ENCODE measurements at regions not wholly inside any gene's neighbourhood (a gene's known extent, or its start where the extent isn't known, plus 50 kb on each side); places are given as distances from the start of the nearest gene placed in this dataset.

DNA sequence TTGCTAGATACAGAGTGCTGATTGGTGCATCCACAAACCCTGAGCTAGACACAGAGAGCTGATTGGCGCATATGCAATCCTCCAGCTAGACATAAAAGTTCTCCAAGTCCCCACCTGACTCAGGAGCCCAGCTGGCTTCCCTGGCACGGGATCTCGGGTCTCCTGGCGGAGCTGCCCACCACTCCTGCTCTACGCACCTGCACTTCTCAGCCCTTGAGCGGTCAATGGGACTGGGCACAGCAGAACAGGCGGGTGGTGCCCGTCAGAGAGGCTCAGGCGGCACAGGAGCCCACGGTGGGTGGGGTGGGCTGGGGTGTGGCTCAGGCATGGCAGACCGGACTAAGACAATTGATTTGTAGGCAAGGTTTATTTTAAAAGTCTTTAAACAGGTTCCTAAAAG, 1365.5 kb downstream of the FAM181B start:
- intact Hi-C loops (cut with DNase I): no loop called here
- H3K36me3 ChIP-seq: no peaks in the 10 kb centered on the region
- no peak overlapping the region for H3K4me3 ChIP-seq
- H3K9me3 ChIP-seq: peaks cover 0 to 7% (median 0%) of the 10 kb centered on the region in 12 donors
- H3K27me3 ChIP-seq: no peaks in the 10 kb centered on the region
- TF ChIP-seq POLR2A (IDR thresholded peaks at IDR 0.05): no peak
- TF ChIP-seq, protein P1, sequence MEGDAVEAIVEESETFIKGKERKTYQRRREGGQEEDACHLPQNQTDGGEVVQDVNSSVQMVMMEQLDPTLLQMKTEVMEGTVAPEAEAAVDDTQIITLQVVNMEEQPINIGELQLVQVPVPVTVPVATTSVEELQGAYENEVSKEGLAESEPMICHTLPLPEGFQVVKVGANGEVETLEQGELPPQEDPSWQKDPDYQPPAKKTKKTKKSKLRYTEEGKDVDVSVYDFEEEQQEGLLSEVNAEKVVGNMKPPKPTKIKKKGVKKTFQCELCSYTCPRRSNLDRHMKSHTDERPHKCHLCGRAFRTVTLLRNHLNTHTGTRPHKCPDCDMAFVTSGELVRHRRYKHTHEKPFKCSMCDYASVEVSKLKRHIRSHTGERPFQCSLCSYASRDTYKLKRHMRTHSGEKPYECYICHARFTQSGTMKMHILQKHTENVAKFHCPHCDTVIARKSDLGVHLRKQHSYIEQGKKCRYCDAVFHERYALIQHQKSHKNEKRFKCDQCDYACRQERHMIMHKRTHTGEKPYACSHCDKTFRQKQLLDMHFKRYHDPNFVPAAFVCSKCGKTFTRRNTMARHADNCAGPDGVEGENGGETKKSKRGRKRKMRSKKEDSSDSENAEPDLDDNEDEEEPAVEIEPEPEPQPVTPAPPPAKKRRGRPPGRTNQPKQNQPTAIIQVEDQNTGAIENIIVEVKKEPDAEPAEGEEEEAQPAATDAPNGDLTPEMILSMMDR (IDR thresholded peaks at IDR 0.05): no peak
- WGBS, 4 donors: 83 to 89% (median 85%) methylated on average over 11 of the region's 11 CpGs
- H3K4me1 ChIP-seq: no peaks in the 10 kb centered on the region
- no peak overlapping the region for H3K27ac ChIP-seq
- no peak for DNase-seq
- no peak for ATAC-seq

DNA sequence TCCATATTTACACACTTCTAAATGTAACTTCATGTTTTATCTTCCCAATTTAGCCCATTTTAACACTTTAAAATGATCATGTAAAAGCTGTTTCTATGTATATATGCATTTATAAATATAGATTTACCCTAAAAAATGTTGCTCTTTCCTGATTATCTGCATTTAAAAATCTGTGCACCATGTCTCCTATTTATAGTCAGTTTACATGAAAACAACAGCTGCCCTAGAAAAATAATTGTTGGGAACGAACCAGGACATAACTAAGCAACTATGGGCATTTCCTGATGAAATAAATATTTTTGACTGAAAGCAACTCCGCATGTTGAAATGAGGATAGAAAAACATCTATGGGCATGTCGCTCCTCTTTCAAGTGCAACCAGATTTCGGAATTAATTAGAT, 1368.2 kb downstream of the FAM181B start:
- Histone ChIP-seq H3K27ac (no peak overlapping the region), H3K9me3 (peaks cover 0 to 4% (median 0%) of the 10 kb centered on the region in 12 donors), H3K4me3 (no peak overlapping the region), H3K27me3 (no peaks in the 10 kb centered on the region), H3K4me1 (no peaks in the 10 kb centered on the region), H3K36me3 (no peaks in the 10 kb centered on the region)
- TF ChIP-seq, protein P1 (IDR thresholded peaks at IDR 0.05): no peak
- TF ChIP-seq POLR2A (IDR thresholded peaks at IDR 0.05): no peak
- intact Hi-C loops (cut with DNase I): no loop called here
- 81 to 85% (median 84%) methylated on average over 4 of the region's 4 CpGs for WGBS, 4 donors
- DNase-seq (no peak), ATAC-seq (no peak)

DNA sequence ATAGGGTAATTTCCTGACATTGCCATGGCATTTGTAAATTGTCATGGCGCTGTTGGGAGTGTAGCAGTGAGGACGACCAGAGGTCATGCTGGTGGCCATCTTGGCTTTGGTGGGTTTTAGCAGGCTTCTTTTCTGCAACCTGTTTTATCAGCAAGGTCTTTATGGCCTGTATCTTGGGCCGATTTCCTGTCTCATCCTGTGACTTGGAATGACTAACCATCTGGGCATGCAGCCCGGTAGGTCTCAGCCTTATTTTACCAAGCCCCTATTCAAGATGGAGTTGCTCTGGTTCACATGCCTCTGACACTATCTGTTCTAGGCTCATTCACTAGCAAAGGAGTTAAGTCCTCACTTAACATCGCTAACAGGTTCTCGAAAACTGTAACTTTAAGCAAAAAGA, 1374.2 kb downstream of the FAM181B start:
- intact Hi-C loops (cut with DNase I): loop anchor here in 1 of 10 donors (10.0 kb wide), 1 partner anchor 55 kb away; no protein-coding TSS in a partner anchor
- 71 to 86% (median 76%) methylated on average over 6 of the region's 6 CpGs for WGBS, 4 donors
- ATAC-seq (no peak), DNase-seq (no peak)
- Histone ChIP-seq H3K9me3 (peaks cover 0 to 6% (median 0%) of the 10 kb centered on the region in 12 donors), H3K36me3 (no peaks in the 10 kb centered on the region), H3K4me3 (no peak overlapping the region), H3K27ac (no peak overlapping the region), H3K4me1 (no peaks in the 10 kb centered on the region), H3K27me3 (no peaks in the 10 kb centered on the region)
- no peak for TF ChIP-seq POLR2A (IDR thresholded peaks at IDR 0.05)
- TF ChIP-seq, protein P1 (IDR thresholded peaks at IDR 0.05): no peak

DNA sequence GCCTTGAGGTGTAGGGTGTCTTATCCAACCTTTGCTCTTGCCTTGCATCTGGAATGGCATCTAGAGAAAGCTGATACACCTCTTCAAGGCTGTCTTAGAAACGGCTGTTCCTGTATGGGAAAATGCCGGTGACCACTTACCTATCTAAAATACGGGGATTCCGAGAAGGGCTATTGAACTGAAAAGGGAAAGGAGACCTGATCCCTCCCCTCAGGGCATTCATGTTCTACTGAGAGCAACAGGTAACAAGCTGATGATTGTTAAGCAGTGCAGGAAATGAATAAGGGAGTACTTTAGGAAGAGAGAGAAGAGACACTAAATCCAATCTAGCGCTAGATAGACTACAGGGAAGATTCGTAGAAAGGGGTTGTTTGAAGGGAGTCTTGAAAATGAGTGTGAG, 1388.1 kb downstream of the FAM181B start:
- no peaks in the 10 kb centered on the region for H3K9me3 ChIP-seq
- no peaks in the 10 kb centered on the region for H3K36me3 ChIP-seq
- WGBS, 4 donors: 85 to 92% (median 88%) methylated on average over 6 of the region's 6 CpGs
- no peak overlapping the region for H3K4me3 ChIP-seq
- no peak overlapping the region for H3K27ac ChIP-seq
- intact Hi-C loops (cut with DNase I): no loop called here
- no peak for TF ChIP-seq POLR2A (IDR thresholded peaks at IDR 0.05)
- TF ChIP-seq, protein P1 (IDR thresholded peaks at IDR 0.05): no peak
- H3K4me1 ChIP-seq: no peaks in the 10 kb centered on the region
- ATAC-seq (no peak), DNase-seq (no peak)
- no peaks in the 10 kb centered on the region for H3K27me3 ChIP-seq

Measured in heart left ventricle (tissue), 16 donors.